BE2C (cell line): ENCODE measurements at regions not wholly inside any gene's neighbourhood (a gene's known extent, or its start where the extent isn't known, plus 50 kb on each side); places are given as distances from the start of the nearest gene placed in this dataset.

Source experiments
- DNase-seq: peaks from one replicate; pipeline ENCODE4 v3.0.0-alpha.2; 2020
- H3K27me3 ChIP-seq: fragments of 250-450 bp; sonication (Bioruptor Pico); 2 replicates; pipeline ENCODE4 v1.5.1; 2020; ENCODE audit warnings: mild to moderate bottlenecking
- H3K36me3 ChIP-seq: fragments of 250-450 bp; sonication (Bioruptor Pico); 2 replicates; pipeline ENCODE4 v1.5.1; 2020; ENCODE audit warnings: mild to moderate bottlenecking
- H3K4me1 ChIP-seq: fragments of 250-450 bp; sonication (Bioruptor Pico); 2 replicates; pipeline ENCODE4 v1.5.1; 2020
- H3K4me3 ChIP-seq: 2 replicates; pipeline ENCODE4 v1.5.1; 2011; ENCODE audit warnings: low read depth, low read length
- H3K9me3 ChIP-seq: fragments of 250-450 bp; sonication (Bioruptor Pico); 2 replicates; pipeline ENCODE4 v1.5.1; 2020
- TF ChIP-seq, protein P1 (sequence below): IDR thresholded peaks from 2 replicates; pipeline ENCODE4 v1.5.1; 2012; ENCODE audit warnings: mild to moderate bottlenecking, low read depth, low read length

DNA sequence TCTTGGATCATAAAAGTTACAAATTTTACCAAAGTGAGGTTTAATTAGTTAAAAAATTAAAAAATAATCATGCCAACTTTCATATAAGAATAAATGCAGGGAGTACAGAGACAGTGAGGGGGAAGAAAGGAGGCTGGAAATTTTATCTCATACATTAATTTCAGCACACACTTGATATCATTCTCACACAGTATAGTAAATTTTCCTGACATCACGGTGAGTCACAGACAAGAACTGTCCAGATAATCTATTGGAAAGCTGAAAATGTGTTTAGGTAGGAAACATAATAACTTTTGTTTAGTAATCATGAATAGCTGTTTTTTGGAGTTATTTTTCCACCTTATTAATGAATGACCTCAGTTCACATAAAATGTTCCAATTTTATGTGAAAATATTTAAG, 1204.8 kb downstream of the GALC start:
- no peaks in the 10 kb centered on the region for H3K36me3 ChIP-seq
- no peak overlapping the region for H3K4me3 ChIP-seq
- no peak for DNase-seq
- no peaks in the 10 kb centered on the region for H3K27me3 ChIP-seq
- H3K9me3 ChIP-seq: no peaks in the 10 kb centered on the region
- TF ChIP-seq, protein P1, sequence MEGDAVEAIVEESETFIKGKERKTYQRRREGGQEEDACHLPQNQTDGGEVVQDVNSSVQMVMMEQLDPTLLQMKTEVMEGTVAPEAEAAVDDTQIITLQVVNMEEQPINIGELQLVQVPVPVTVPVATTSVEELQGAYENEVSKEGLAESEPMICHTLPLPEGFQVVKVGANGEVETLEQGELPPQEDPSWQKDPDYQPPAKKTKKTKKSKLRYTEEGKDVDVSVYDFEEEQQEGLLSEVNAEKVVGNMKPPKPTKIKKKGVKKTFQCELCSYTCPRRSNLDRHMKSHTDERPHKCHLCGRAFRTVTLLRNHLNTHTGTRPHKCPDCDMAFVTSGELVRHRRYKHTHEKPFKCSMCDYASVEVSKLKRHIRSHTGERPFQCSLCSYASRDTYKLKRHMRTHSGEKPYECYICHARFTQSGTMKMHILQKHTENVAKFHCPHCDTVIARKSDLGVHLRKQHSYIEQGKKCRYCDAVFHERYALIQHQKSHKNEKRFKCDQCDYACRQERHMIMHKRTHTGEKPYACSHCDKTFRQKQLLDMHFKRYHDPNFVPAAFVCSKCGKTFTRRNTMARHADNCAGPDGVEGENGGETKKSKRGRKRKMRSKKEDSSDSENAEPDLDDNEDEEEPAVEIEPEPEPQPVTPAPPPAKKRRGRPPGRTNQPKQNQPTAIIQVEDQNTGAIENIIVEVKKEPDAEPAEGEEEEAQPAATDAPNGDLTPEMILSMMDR: no peak
- H3K4me1 ChIP-seq: peaks cover 9% of the 10 kb centered on the region; the same call in 1 of the 2 replicates

GRCh38 chr14:86787717-86788116, 1205.3 kb downstream of the GALC start:
- Histone ChIP-seq H3K9me3 (no peaks in the 10 kb centered on the region), H3K27me3 (no peaks in the 10 kb centered on the region), H3K4me3 (no peak overlapping the region), H3K36me3 (no peaks in the 10 kb centered on the region), H3K4me1 (peaks cover 9% of the 10 kb centered on the region; the same call in 1 of the 2 replicates)
- peak; percentile 77 for DNase-seq
- TF ChIP-seq, protein P1: no peak

GRCh38 chr14:86782092-86782580, 1210.8 kb downstream of the GALC start:
- Histone ChIP-seq H3K36me3 (no peaks in the 10 kb centered on the region), H3K27me3 (no peaks in the 10 kb centered on the region), H3K4me1 (peaks cover 2% of the 10 kb centered on the region; the same call in 1 of the 2 replicates), H3K4me3 (no peak overlapping the region), H3K9me3 (no peaks in the 10 kb centered on the region)
- TF ChIP-seq, protein P1: no peak
- DNase-seq: no peak

DNA sequence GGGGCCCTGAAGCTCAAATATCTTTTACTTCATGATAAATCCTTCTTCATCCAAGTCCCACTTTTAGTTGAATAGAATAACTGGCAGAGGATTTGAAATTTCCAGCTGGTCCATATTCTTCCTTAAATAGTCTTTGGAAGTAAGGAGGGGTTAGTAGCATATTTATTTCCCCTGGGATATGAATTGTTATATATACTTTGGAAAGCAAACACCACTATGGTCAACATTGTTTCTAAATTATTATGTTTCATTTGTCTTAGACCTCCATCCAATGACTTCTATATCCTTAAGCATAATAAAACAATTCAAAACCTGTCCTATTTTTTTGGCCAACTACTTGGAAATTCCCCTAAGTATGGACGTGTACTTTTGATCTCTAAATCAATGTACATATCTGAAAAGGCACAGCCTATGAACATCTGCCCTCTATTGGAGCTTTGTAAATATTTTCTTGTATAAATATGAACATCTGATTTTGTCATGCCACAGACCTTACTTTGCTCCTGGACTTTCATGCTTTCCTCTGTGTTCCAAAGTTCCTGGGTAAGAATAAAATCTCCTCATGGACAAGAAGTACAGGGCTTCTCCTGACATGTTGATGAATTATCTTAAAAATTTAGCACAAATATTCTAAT, 1212.0 kb downstream of the GALC start:
- H3K4me1 ChIP-seq: no peaks in the 10 kb centered on the region
- H3K4me3 ChIP-seq: no peak overlapping the region
- TF ChIP-seq, protein P1: no peak
- H3K9me3 ChIP-seq: no peaks in the 10 kb centered on the region
- no peaks in the 10 kb centered on the region for H3K36me3 ChIP-seq
- no peaks in the 10 kb centered on the region for H3K27me3 ChIP-seq
- no peak for DNase-seq

- Histone ChIP-seq H3K4me3 (no peak overlapping the region), H3K9me3 (no peaks in the 10 kb centered on the region), H3K36me3 (no peaks in the 10 kb centered on the region), H3K27me3 (no peaks in the 10 kb centered on the region), H3K4me1 (no peaks in the 10 kb centered on the region)
- TF ChIP-seq, protein P1: no peak
- DNase-seq: no peak
Observed at GRCh38 chr14:86780461-86780860, 1212.5 kb downstream of the GALC start.

GRCh38 chr14:86779416-86779815, 1213.6 kb downstream of the GALC start:
- no peaks in the 10 kb centered on the region for H3K27me3 ChIP-seq
- H3K4me1 ChIP-seq: no peaks in the 10 kb centered on the region
- H3K9me3 ChIP-seq: no peaks in the 10 kb centered on the region
- H3K36me3 ChIP-seq: no peaks in the 10 kb centered on the region
- no peak for DNase-seq
- H3K4me3 ChIP-seq: no peak overlapping the region
- TF ChIP-seq, protein P1: no peak
